ENCODE measurements at regions not wholly inside any gene's neighbourhood (a gene's known extent, or its start where the extent isn't known, plus 50 kb on each side); places are given as distances from the start of the nearest gene placed in this dataset.

DNA sequence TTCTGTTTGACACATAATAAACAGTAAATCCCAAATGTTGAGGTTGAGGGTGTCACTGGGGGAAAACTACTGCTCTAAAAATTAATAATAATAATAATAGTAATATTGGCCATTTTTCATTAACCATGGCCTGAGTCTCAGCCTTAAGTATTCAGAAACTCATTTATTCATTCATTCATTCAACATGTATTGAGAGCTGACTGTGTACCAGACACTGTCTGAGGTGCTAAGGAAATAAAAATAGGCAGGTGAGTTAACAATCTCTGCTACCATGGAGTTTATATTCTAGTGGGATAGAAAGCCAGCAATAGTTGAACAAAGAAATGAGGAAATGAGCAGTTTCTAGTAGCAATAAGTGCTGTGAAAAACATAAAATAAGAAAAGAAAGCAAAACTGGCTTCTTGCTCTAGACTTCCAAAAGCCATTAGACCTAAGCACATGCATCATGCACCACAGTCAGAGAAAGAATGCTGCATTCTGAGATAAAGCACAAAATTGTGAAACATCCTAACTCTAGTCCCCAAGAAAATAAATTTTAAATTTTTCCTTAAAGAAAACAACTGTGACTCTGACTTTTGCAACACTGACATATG lies 278.7 kb downstream of the RCHY1 start:
- TF ChIP-seq CTCF (IDR thresholded peaks at IDR 0.05) (no peak), EZH2 (IDR thresholded peaks at IDR 0.05; ENCODE audit: borderline replicate concordance, insufficient read depth, low read depth, low read length, poor library complexity, severe bottlenecking) (no peak)
